AG04450 (cell line): ENCODE measurements at regions not wholly inside any gene's neighbourhood (a gene's known extent, or its start where the extent isn't known, plus 50 kb on each side); places are given as distances from the start of the nearest gene placed in this dataset.

Experiments
- CTCF ChIA-PET: fragments of 300-600, 350-600 bp; formaldehyde crosslinking; extraction: SDS; loops from one replicate; lab custom pipeline; 2022; ENCODE audit warnings: antibody characterized with exemption, inconsistent platforms; lab: Charles Lee
- POLR2A ChIA-PET: fragments of 350-600 bp; formaldehyde crosslinking; extraction: SDS; loops from one replicate; lab custom pipeline; 2021; ENCODE audit warnings: antibody characterized with exemption, inconsistent platforms; lab: Yijun Ruan, JAX
- DNase-seq: peaks from one replicate; pipeline ENCODE4 v3.0.0-alpha.2; 2011; ENCODE audit warnings: low read depth, low spot score
- H3K27ac ChIP-seq: one replicate; pipeline ENCODE4 v1.5.1; 2012; ENCODE audit warnings: low read depth, low read length, control low read depth
- H3K27me3 ChIP-seq: one replicate; pipeline ENCODE4 v1.6.0; 2012; ENCODE audit warnings: low read length; ENCODE audit not compliant: control insufficient read depth, insufficient read depth
- H3K4me3 ChIP-seq: 2 replicates; pipeline ENCODE4 v1.5.1; 2011; ENCODE audit warnings: mild to moderate bottlenecking, low read depth, low read length, control low read depth
- H3K9me3 ChIP-seq: 2 replicates; pipeline ENCODE4 v1.5.1; 2012; ENCODE audit warnings: low read length; ENCODE audit not compliant: control insufficient read depth, insufficient read depth
- TF ChIP-seq, protein P1 (sequence below): IDR thresholded peaks from 2 replicates; pipeline ENCODE4 v1.5.1; 2011; ENCODE audit warnings: low read depth, low read length, control low read depth, inconsistent platforms

- H3K27me3 ChIP-seq: no peaks in the 10 kb centered on the region
- H3K27ac ChIP-seq: no peak overlapping the region
- POLR2A ChIA-PET: no interaction called here
- CTCF ChIA-PET: no interaction called here
- no peak overlapping the region for H3K4me3 ChIP-seq
- TF ChIP-seq, protein P1, sequence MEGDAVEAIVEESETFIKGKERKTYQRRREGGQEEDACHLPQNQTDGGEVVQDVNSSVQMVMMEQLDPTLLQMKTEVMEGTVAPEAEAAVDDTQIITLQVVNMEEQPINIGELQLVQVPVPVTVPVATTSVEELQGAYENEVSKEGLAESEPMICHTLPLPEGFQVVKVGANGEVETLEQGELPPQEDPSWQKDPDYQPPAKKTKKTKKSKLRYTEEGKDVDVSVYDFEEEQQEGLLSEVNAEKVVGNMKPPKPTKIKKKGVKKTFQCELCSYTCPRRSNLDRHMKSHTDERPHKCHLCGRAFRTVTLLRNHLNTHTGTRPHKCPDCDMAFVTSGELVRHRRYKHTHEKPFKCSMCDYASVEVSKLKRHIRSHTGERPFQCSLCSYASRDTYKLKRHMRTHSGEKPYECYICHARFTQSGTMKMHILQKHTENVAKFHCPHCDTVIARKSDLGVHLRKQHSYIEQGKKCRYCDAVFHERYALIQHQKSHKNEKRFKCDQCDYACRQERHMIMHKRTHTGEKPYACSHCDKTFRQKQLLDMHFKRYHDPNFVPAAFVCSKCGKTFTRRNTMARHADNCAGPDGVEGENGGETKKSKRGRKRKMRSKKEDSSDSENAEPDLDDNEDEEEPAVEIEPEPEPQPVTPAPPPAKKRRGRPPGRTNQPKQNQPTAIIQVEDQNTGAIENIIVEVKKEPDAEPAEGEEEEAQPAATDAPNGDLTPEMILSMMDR: no peak
- no peak for DNase-seq
- no peaks in the 10 kb centered on the region for H3K9me3 ChIP-seq
Observed at GRCh38 chr14:65866886-65867285, 454.4 kb downstream of the FUT8 start.

GRCh38 chr14:65867333-65867732 lies 454.8 kb downstream of the FUT8 start:
- Histone ChIP-seq H3K4me3 (no peak overlapping the region), H3K27me3 (no peaks in the 10 kb centered on the region), H3K9me3 (no peaks in the 10 kb centered on the region), H3K27ac (no peak overlapping the region)
- no peak for DNase-seq
- POLR2A ChIA-PET: no interaction called here
- TF ChIP-seq, protein P1: no peak
- CTCF ChIA-PET: no interaction called here

DNA sequence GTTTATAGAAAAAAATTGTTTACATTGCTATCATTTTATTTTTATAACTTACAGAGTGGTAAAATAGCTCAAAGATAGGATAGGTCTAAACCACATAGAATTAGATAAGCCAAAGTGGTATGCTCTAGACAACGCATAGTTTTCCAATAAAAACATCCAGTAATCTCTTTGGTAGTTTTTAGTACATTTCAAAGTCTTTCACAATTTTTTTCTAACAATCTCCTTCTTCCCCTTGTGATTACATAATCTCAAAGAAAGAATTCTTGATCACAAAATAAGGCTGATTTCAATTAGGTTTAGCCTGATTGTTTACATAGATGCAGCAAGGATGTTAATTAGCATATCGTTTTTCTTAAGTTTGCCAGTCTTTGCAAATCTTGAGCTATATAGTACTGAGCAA lies 460.0 kb downstream of the FUT8 start:
- Histone ChIP-seq H3K27ac (no peak overlapping the region), H3K27me3 (no peaks in the 10 kb centered on the region), H3K4me3 (no peak overlapping the region), H3K9me3 (no peaks in the 10 kb centered on the region)
- TF ChIP-seq, protein P1: no peak
- no peak for DNase-seq
- CTCF ChIA-PET: no interaction called here
- POLR2A ChIA-PET: no interaction called here

DNA sequence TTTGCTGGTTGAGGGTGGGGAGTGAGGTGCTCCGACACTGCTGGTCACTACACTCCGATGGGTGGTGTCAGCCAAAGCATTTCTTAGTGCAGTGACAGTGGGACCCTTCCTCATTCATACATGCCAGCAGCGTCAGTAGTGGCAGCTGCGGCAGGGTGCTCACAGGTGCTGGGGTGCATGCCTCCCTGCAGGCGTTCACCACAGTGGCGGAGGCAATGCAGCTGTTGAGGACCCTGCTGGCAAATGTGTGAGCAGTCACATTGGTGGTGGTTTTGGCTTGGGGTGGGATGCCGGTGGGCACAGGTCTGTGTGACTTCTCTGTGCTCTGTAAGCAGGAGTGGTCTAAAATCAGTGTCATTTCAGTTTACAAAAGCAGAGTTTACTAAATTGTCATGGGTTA lies 464.6 kb downstream of the FUT8 start:
- CTCF ChIA-PET: interaction anchor here (1.2 kb wide), 1 partner anchor 53 kb away, joined by 3 read pairs; no protein-coding TSS in a partner anchor
- TF ChIP-seq, protein P1: no peak
- no peak overlapping the region for H3K27ac ChIP-seq
- no peaks in the 10 kb centered on the region for H3K27me3 ChIP-seq
- DNase-seq: no peak
- POLR2A ChIA-PET: no interaction called here
- no peak overlapping the region for H3K4me3 ChIP-seq
- no peaks in the 10 kb centered on the region for H3K9me3 ChIP-seq

DNA sequence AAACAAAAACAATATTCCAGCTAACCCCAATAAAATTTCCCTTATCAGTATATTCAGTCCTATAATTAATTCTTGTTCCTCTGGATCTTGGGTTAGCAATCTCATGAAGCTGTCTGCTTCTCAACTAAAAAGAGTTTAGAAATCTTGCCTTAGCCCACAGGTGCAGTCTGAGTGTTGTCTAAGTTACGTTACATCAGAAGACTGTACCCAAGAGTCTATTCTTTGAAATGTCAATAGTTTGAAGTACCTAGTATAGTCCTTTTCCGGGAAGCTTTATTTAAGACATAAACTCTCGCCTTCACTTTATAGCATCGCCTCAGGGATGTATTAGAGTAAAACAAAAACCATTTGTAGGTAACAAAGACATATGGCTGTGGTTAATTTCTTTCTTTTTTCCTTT lies 465.1 kb downstream of the FUT8 start:
- DNase-seq: no peak
- ChIA-PET CTCF (interaction anchor here (0.9 to 1.2 kb wide), 2 partner anchors 53 to 462 kb away, joined by 3 read pairs; no protein-coding TSS in a partner anchor), POLR2A (no interaction called here)
- Histone ChIP-seq H3K27ac (no peak overlapping the region), H3K4me3 (no peak overlapping the region), H3K27me3 (no peaks in the 10 kb centered on the region), H3K9me3 (no peaks in the 10 kb centered on the region)
- TF ChIP-seq, protein P1: no peak
